HG03354 (cell line): ENCODE measurements at regions not wholly inside any gene's neighbourhood (a gene's known extent, or its start where the extent isn't known, plus 50 kb on each side); places are given as distances from the start of the nearest gene placed in this dataset.

Experiments used
- ATAC-seq: cut with Tn5 transposase; IDR thresholded peaks from one replicate; pipeline ENCODE4 v1.9.1; 2021; ENCODE audit warnings: mild to moderate bottlenecking; ENCODE audit not compliant: unreplicated experiment, poor library complexity, severe bottlenecking

DNA sequence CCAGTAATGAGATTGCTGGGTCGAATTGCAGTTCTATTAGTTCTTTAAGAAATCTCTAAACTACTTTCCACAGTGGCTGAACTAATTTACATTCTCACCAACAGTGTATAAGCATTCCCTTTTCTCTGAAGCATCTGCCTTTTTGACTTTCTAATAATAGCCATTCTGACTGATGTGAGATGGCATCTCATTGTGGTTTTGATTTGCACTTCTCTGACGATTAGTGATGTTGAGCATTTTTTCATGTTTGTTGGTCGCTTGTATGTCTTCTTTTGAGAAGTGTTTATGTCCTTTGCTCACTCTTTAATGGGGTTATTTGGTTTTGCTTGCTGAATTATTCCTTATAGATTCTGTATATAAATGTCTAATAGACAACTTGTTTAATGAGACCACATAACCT is 69.6 kb upstream of the UGP2 start:
- no peak for ATAC-seq

GRCh38 chr2:63775191-63775590 is 66.5 kb upstream of the UGP2 start:
- no peak for ATAC-seq

DNA sequence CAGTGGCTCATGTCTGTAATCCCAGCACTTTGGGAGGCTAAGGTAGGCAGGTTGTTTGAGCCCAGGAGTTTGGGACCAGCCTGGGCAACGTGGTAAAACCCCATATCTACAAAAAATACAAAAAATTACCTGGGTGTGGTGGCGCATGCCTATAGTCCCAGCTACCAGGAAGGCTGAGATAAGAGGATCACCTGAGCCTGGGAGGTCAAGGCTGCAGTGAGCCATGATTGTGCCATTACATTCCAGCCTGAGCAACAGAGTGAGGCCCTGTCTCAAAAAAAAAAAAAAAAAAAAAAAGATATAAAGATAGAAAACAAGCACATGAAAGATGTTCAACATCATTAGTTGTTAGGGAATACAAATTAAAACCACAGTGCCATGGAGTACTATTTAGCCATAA is 65.3 kb upstream of the UGP2 start:
- ATAC-seq: no peak

- no peak for ATAC-seq
These were observed 63.9 kb upstream of the UGP2 start for GRCh38 chr2:63777816-63778215.

- ATAC-seq: no peak
These were observed 63.3 kb upstream of the UGP2 start for GRCh38 chr2:63778391-63778790.

DNA sequence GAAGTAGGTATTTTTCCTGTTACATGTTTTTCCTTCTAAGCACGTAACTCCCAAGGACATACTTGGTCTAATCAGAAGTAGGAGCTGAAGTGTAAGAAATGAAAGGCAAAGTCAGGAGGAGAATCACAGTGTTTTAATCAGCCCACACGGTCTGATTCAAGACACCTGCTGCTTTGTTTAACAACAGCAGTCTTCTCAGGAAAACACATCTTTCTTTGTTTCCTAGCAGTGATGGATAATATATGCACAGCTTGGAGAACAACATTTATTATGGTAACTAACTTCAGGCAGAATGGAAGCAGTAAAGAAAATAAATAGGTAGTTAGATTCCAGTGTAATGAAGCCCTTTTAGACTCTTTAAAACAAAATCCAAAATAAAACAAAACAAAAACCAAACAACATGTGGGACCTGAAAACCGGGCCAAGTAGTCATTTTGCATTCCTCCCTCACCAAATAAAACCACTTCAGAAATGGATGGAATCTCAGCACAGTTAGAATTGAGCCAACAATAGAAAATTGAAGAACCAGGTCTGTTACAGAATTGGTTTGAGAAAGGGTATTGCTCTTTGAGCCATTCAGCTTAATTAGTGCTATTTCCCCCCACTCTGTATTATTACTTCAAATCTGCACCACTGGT is 61.1 kb upstream of the UGP2 start:
- ATAC-seq: no peak

- ATAC-seq: no peak
These were observed 57.2 kb upstream of the UGP2 start for GRCh38 chr2:63784461-63784860.

DNA sequence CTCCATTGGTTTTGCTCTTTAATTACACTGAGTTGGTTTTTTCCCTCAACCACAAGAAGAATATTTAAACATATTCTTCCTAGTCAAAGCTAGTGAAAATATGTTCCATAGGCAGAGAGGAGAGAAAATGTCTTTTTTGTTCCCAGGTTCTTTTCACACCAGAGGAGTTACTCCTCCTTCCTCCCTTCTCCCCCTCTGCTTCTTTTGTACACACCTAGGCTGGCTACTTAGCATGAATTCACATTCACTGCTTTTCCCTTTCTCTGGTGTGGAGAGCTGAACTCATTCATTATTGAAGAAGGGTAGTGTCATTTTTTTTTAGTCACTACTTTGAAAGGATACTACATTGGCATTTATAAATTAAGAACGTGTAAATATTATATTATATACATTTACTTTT is 56.6 kb upstream of the UGP2 start:
- ATAC-seq: no peak

DNA sequence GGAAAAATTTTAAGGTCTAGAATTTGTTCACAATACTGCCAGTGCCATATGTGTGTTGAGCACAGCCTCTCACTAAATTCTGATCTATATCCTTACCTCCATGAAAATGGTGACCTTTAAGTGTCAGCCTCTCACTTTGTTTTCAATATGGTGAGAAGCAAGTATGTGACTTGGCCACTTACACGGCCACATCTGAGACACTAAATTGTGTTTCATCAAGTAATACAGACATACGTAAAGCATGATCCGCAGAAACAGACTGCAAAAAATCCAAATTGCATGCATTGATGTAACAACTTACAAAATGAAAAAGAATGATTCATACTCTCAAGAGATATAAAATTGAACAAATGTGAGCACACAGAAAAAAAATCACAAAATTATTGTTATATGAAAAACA is 55.2 kb upstream of the UGP2 start:
- no peak for ATAC-seq

DNA sequence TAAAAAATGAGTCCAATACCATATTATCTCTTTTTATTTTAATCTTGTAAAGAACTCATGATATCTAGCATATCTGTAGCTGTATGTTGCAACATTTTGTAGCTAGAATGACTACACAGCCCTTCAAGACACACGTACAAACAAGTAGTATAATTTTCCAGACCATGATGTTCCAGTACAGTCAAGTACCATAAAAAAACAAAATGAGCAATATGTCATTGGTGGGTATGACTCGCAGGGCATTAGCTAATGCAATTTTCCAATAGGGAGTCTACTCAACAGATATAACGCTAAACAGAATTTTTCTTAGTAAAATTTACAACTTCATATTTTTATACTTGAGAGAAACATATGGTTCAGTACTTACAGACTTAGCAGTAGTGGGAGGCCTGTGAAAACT is 53.6 kb upstream of the UGP2 start:
- no peak for ATAC-seq

DNA sequence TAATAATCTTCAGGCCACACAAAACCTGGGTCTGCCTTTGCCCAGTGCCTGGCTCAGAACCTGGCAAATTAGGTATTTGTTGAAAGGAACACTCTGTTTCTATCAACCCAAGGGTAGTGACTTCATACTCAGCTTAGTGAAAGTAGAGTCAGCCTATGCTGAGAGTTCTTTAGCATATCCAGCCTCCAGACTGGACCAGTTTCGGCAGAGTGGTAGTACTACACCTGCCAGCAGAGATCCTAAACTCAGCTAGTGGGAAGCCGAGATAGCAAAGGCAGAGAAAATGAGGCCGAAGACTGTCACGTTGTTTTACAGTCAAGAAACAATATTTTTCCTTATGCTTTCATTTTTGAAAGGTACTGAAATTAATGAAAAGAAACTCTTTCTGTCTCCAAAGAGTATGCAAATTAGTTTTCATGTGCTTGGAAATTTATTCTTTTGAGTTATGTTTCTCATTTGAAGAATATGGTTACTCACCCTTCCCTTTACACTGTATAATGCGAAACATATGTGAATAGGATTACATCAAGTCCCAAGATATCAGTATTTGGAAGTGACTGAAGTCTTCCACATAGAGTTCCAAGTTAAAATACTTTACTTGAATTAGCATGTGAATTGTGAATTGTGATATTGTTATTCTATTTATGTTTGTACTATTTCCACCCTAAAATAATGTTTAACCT is 52.2 kb upstream of the UGP2 start:
- ATAC-seq: no peak

DNA sequence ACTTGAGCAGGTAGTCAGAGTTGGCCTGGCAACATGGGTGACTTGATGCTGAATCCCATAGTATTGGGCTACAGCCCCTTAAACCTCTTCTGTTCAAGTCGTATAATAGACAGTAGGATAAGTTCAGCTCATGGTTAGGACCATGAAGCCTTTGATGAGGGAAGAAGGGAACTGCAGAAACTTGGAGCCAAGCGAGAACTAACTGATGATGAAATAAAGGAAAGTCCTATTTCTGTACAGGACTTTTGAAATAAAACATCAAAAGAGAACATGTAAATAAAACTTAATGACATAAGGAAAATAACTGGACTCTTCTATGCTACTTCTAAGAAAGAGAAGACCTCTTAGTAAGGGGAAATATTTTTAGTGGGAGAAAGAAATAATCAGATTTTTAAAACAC is 51.2 kb upstream of the UGP2 start:
- no peak for ATAC-seq

GRCh38 chr2:63790906-63791305 is 50.8 kb upstream of the UGP2 start:
- ATAC-seq: no peak

GRCh38 chr2:63791387-63791786 is 50.3 kb upstream of the UGP2 start:
- ATAC-seq: no peak
